Ectodermal cell (in vitro differentiated cells): ENCODE measurements at regions not wholly inside any gene's neighbourhood (a gene's known extent, or its start where the extent isn't known, plus 50 kb on each side); places are given as distances from the start of the nearest gene placed in this dataset.

ENCODE experiments used
- H3K27ac ChIP-seq: 2 replicates; pipeline ENCODE4 v1.7.0; 2013; ENCODE audit warnings: mild to moderate bottlenecking, low read depth, low read length; ENCODE audit not compliant: insufficient read depth, poor library complexity, severe bottlenecking
- H3K27me3 ChIP-seq: 2 replicates; pipeline ENCODE4 v1.7.0; 2013; ENCODE audit warnings: mild to moderate bottlenecking, low read length; ENCODE audit not compliant: insufficient read depth, control insufficient read depth, poor library complexity, severe bottlenecking
- H3K36me3 ChIP-seq: one replicate; pipeline ENCODE4 v1.7.0; 2013; ENCODE audit warnings: low read length; ENCODE audit not compliant: control insufficient read depth, insufficient read depth
- H3K4me1 ChIP-seq: one replicate; pipeline ENCODE4 v1.7.0; 2013; ENCODE audit warnings: low read length; ENCODE audit not compliant: control insufficient read depth, insufficient read depth
- H3K4me3 ChIP-seq: 2 replicates; pipeline ENCODE4 v1.7.0; 2013; ENCODE audit warnings: low read depth, low read length, control low read depth; ENCODE audit not compliant: insufficient read depth
- H3K9me3 ChIP-seq: 2 replicates; pipeline ENCODE4 v1.7.0; 2013; ENCODE audit warnings: mild to moderate bottlenecking, low read length, moderate library complexity; ENCODE audit not compliant: control insufficient read depth
- WGBS, 2 experiments: methylation state at CpG; one replicate each; pipeline ENCODE4 v1.1.7; 2013; ENCODE audit warnings: missing lambda C conversion rate in 2 of 2; 5-methylcytosine and 5-hydroxymethylcytosine counted together

GRCh38 chr2:150783015-150783414 lies 295.5 kb upstream of the RND3 start:
- no peaks in the 10 kb centered on the region for H3K4me1 ChIP-seq
- 95 to 96% methylated on average over 3 of the region's 3 CpGs for WGBS, 2 experiments

GRCh38 chr2:150782613-150783012 lies 295.1 kb upstream of the RND3 start:
- Histone ChIP-seq H3K27ac (no peak overlapping the region), H3K4me3 (no peak overlapping the region), H3K36me3 (no peaks in the 10 kb centered on the region), H3K9me3 (no peaks in the 10 kb centered on the region), H3K4me1 (no peaks in the 10 kb centered on the region), H3K27me3 (no peaks in the 10 kb centered on the region)
- WGBS, 2 experiments = 90 to 96% methylated on average over 3 of the region's 3 CpGs

More at GRCh38 chr2:150783015-150783414, 295.5 kb upstream of the RND3 start:
- Histone ChIP-seq H3K9me3 (no peaks in the 10 kb centered on the region), H3K36me3 (no peaks in the 10 kb centered on the region), H3K27ac (no peak overlapping the region), H3K4me3 (no peak overlapping the region), H3K27me3 (no peaks in the 10 kb centered on the region)

GRCh38 chr2:150781142-150781541 lies 293.7 kb upstream of the RND3 start:
- no peak overlapping the region for H3K4me3 ChIP-seq
- H3K4me1 ChIP-seq = no peaks in the 10 kb centered on the region
- no peak overlapping the region for H3K27ac ChIP-seq
- H3K36me3 ChIP-seq = no peaks in the 10 kb centered on the region
- H3K27me3 ChIP-seq = no peaks in the 10 kb centered on the region
- no peaks in the 10 kb centered on the region for H3K9me3 ChIP-seq
- 87 to 94% methylated on average over 7 of the region's 7 CpGs for WGBS, 2 experiments

- Histone ChIP-seq H3K9me3 (no peaks in the 10 kb centered on the region), H3K27ac (no peak overlapping the region), H3K4me1 (no peaks in the 10 kb centered on the region), H3K27me3 (no peaks in the 10 kb centered on the region), H3K36me3 (no peaks in the 10 kb centered on the region), H3K4me3 (no peak overlapping the region)
- 88 to 100% methylated on average over 1 of the region's 1 CpG for WGBS, 2 experiments
These were observed 291.4 kb upstream of the RND3 start for GRCh38 chr2:150778828-150779227.

- 88 to 90% methylated on average over 1 of the region's 1 CpG for WGBS, 2 experiments
These were observed 282.0 kb upstream of the RND3 start for GRCh38 chr2:150769421-150769820.

GRCh38 chr2:150767991-150768746 lies 280.7 kb upstream of the RND3 start:
- Histone ChIP-seq H3K4me3 (no peak overlapping the region), H3K9me3 (no peaks in the 10 kb centered on the region), H3K27ac (no peak overlapping the region), H3K27me3 (no peaks in the 10 kb centered on the region), H3K4me1 (no peaks in the 10 kb centered on the region), H3K36me3 (no peaks in the 10 kb centered on the region)
- WGBS, 2 experiments = 88 to 96% methylated on average over 3 of the region's 5 CpGs

More at GRCh38 chr2:150769421-150769820, 282.0 kb upstream of the RND3 start:
- no peaks in the 10 kb centered on the region for H3K9me3 ChIP-seq
- H3K36me3 ChIP-seq = no peaks in the 10 kb centered on the region
- H3K27me3 ChIP-seq = no peaks in the 10 kb centered on the region
- H3K4me1 ChIP-seq = no peaks in the 10 kb centered on the region
- H3K4me3 ChIP-seq = no peak overlapping the region
- no peak overlapping the region for H3K27ac ChIP-seq

GRCh38 chr2:150762571-150762970 lies 275.1 kb upstream of the RND3 start:
- Histone ChIP-seq H3K27ac (no peak overlapping the region), H3K36me3 (no peaks in the 10 kb centered on the region), H3K27me3 (no peaks in the 10 kb centered on the region), H3K4me1 (no peaks in the 10 kb centered on the region), H3K4me3 (no peak overlapping the region), H3K9me3 (no peaks in the 10 kb centered on the region)
- WGBS, 2 experiments = 40 to 47% methylated on average over 2 of the region's 2 CpGs

- Histone ChIP-seq H3K9me3 (no peaks in the 10 kb centered on the region), H3K4me1 (no peaks in the 10 kb centered on the region), H3K27ac (no peak overlapping the region), H3K27me3 (no peaks in the 10 kb centered on the region), H3K4me3 (no peak overlapping the region), H3K36me3 (no peaks in the 10 kb centered on the region)
- WGBS, 2 experiments = no CpG with 5 or more reads among the region's 1 CpG
These were observed 272.1 kb upstream of the RND3 start for GRCh38 chr2:150759531-150759930.

- H3K4me3 ChIP-seq = no peak overlapping the region
- H3K27me3 ChIP-seq = no peaks in the 10 kb centered on the region
- H3K4me1 ChIP-seq = no peaks in the 10 kb centered on the region
- no peaks in the 10 kb centered on the region for H3K36me3 ChIP-seq
- H3K9me3 ChIP-seq = no peaks in the 10 kb centered on the region
- no peak overlapping the region for H3K27ac ChIP-seq
- 97 to 100% methylated on average over 2 of the region's 3 CpGs for WGBS, 2 experiments
These were observed 271.6 kb upstream of the RND3 start for GRCh38 chr2:150759106-150759505.

GRCh38 chr2:150752229-150752628 lies 264.8 kb upstream of the RND3 start:
- Histone ChIP-seq H3K36me3 (no peaks in the 10 kb centered on the region), H3K9me3 (no peaks in the 10 kb centered on the region), H3K4me1 (no peaks in the 10 kb centered on the region), H3K27me3 (no peaks in the 10 kb centered on the region), H3K4me3 (no peak overlapping the region), H3K27ac (no peak overlapping the region)
